Ascending aorta (tissue), 2 donors: ENCODE measurements at regions not wholly inside any gene's neighbourhood (a gene's known extent, or its start where the extent isn't known, plus 50 kb on each side); places are given as distances from the start of the nearest gene placed in this dataset.

ENCODE experiments used
- DNase-seq, 2 donors: peaks; one replicate each; pipeline ENCODE4 v3.0.0-alpha.2; 2019; ENCODE audit warnings: low spot score in 2 of 2
- H3K27ac ChIP-seq, 2 donors: fragments of 200-600 bp; sonication (generic); one replicate each; pipeline ENCODE4 v1.5.1; 2016 to 2017; ENCODE audit warnings: mild to moderate bottlenecking in 1 of 2
- H3K27me3 ChIP-seq: fragments of 200-600 bp; sonication (generic); one replicate; pipeline ENCODE4 v1.5.1; 2017
- H3K36me3 ChIP-seq, 2 donors: fragments of 200-600 bp; sonication (generic); one replicate each; pipeline ENCODE4 v1.5.1; 2016
- H3K4me1 ChIP-seq, 2 donors: fragments of 200-600 bp; sonication (generic); one replicate each; pipeline ENCODE4 v1.5.1; 2016 to 2017; ENCODE audit warnings: mild to moderate bottlenecking in 1 of 2
- H3K4me3 ChIP-seq, 2 donors: fragments of 200-600 bp; sonication (generic); one replicate each; pipeline ENCODE4 v1.5.1; 2016 to 2017; ENCODE audit warnings: mild to moderate bottlenecking in 1 of 2
- H3K9me3 ChIP-seq, 2 donors: fragments of 200-600 bp; sonication (generic); one replicate each; pipeline ENCODE4 v1.5.1; 2016
- intact Hi-C: fragments of 100-400 bp; cut with DNase I; formaldehyde crosslinking; loops from one replicate; pipeline ENCODE4 v1.15.1; 2023
- TF ChIP-seq, protein P1 (sequence below), 3 experiments: fragments of 200-600 bp in 2 of 3; fragments of 450-650 bp in 1 of 3; sonication (generic) in 2 of 3; IDR thresholded peaks; one replicate each; pipeline ENCODE4 v1.5.1; 2016 to 2019; ENCODE audit warnings: antibody characterized with exemption in 3 of 3, mild to moderate bottlenecking in 1 of 3, moderate library complexity in 1 of 3

GRCh38 chr7:12769444-12769843, 82.0 kb downstream of the ARL4A start:
- H3K4me3 ChIP-seq: no peak overlapping the region
- no peaks in the 10 kb centered on the region for H3K4me1 ChIP-seq
- H3K36me3 ChIP-seq: no peaks in the 10 kb centered on the region
- H3K9me3 ChIP-seq: no peaks in the 10 kb centered on the region
- no peak overlapping the region for H3K27ac ChIP-seq
- no peak for DNase-seq
- TF ChIP-seq, protein P1, sequence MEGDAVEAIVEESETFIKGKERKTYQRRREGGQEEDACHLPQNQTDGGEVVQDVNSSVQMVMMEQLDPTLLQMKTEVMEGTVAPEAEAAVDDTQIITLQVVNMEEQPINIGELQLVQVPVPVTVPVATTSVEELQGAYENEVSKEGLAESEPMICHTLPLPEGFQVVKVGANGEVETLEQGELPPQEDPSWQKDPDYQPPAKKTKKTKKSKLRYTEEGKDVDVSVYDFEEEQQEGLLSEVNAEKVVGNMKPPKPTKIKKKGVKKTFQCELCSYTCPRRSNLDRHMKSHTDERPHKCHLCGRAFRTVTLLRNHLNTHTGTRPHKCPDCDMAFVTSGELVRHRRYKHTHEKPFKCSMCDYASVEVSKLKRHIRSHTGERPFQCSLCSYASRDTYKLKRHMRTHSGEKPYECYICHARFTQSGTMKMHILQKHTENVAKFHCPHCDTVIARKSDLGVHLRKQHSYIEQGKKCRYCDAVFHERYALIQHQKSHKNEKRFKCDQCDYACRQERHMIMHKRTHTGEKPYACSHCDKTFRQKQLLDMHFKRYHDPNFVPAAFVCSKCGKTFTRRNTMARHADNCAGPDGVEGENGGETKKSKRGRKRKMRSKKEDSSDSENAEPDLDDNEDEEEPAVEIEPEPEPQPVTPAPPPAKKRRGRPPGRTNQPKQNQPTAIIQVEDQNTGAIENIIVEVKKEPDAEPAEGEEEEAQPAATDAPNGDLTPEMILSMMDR (IDR thresholded peaks at IDR 0.05): no peak
- intact Hi-C loops: no loop called here
- no peaks in the 10 kb centered on the region for H3K27me3 ChIP-seq

GRCh38 chr7:12770227-12770975, 83.0 kb downstream of the ARL4A start:
- intact Hi-C loops: no loop called here

GRCh38 chr7:12771378-12771877, 84.0 kb downstream of the ARL4A start:
- no peak for DNase-seq
- Histone ChIP-seq H3K36me3 (no peaks in the 10 kb centered on the region), H3K4me1 (no peaks in the 10 kb centered on the region), H3K27ac (no peak overlapping the region), H3K9me3 (no peaks in the 10 kb centered on the region), H3K27me3 (no peaks in the 10 kb centered on the region), H3K4me3 (peak overlapping the region in 1 of 2 donors; percentile 38)
- intact Hi-C loops: no loop called here
- TF ChIP-seq, protein P1 (IDR thresholded peaks at IDR 0.05): no peak

More at GRCh38 chr7:12770227-12770975, 83.0 kb downstream of the ARL4A start:
- no peaks in the 10 kb centered on the region for H3K4me1 ChIP-seq
- TF ChIP-seq, protein P1 (IDR thresholded peaks at IDR 0.05): no peak
- no peak overlapping the region for H3K4me3 ChIP-seq
- H3K27ac ChIP-seq: no peak overlapping the region
- no peak for DNase-seq
- H3K9me3 ChIP-seq: no peaks in the 10 kb centered on the region
- no peaks in the 10 kb centered on the region for H3K27me3 ChIP-seq
- H3K36me3 ChIP-seq: no peaks in the 10 kb centered on the region

GRCh38 chr7:12772768-12773167, 85.3 kb downstream of the ARL4A start:
- H3K27ac ChIP-seq: no peak overlapping the region
- TF ChIP-seq, protein P1 (IDR thresholded peaks at IDR 0.05): no peak
- no peak for DNase-seq

DNA sequence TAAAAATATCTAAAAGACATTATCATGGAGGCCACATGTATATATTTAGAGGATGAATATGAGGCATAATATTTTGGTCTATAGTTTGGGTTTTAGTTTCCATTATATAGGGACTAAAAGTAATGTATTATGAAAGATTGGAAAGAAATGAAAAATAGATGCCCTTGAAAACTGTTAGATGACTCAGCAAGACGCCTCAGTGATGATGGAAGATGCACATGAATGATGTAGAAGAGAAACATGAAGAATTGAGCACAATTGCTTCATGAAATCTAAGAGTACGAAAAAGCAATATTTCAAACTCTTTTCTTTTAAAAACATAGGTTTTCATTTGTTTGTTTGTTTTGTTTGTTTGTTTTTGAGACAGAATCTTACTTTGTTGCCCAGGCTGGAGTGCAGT, 89.8 kb downstream of the ARL4A start:
- Histone ChIP-seq H3K4me3 (no peak overlapping the region), H3K9me3 (no peaks in the 10 kb centered on the region), H3K27me3 (no peaks in the 10 kb centered on the region), H3K27ac (no peak overlapping the region), H3K4me1 (no peaks in the 10 kb centered on the region), H3K36me3 (no peaks in the 10 kb centered on the region)
- DNase-seq: no peak
- TF ChIP-seq, protein P1 (IDR thresholded peaks at IDR 0.05): no peak
- intact Hi-C loops: no loop called here

More at GRCh38 chr7:12772768-12773167, 85.3 kb downstream of the ARL4A start:
- intact Hi-C loops: no loop called here
- H3K36me3 ChIP-seq: no peaks in the 10 kb centered on the region
- no peaks in the 10 kb centered on the region for H3K9me3 ChIP-seq
- no peaks in the 10 kb centered on the region for H3K27me3 ChIP-seq
- H3K4me1 ChIP-seq: no peaks in the 10 kb centered on the region
- H3K4me3 ChIP-seq: no peak overlapping the region
